Ramos (cell line): ENCODE measurements at regions not wholly inside any gene's neighbourhood (a gene's known extent, or its start where the extent isn't known, plus 50 kb on each side); places are given as distances from the start of the nearest gene placed in this dataset.
"Not testable (repeated sequence)": the region's sequence is repeated elsewhere in the genome, so short reads cannot be mapped to it uniquely, and the experiment has no call there.

Source experiments
- in situ Hi-C: fragments of 300-500 bp; cut with MboI; formaldehyde crosslinking; loops from one replicate; pipeline ENCODE4 v1.14.3; 2022; ENCODE audit warnings: low sequenced_read_pairs; ENCODE audit not compliant: unreplicated experiment

- in situ Hi-C loops: no loop called here
Observed at GRCh38 chr5:62812621-62813255, 234.1 kb downstream of the LRRC70 start.

GRCh38 chr5:62804819-62805218, 226.2 kb downstream of the LRRC70 start:
- in situ Hi-C loops: not testable (repeated sequence)

GRCh38 chr5:62795926-62796325, 217.3 kb downstream of the LRRC70 start:
- in situ Hi-C loops: loop anchor here (25.0 kb wide), 1 partner anchor 584 kb away; no protein-coding TSS in a partner anchor

- in situ Hi-C loops: loop anchor here (25.0 kb wide), 1 partner anchor 582 kb away; no protein-coding TSS in a partner anchor
Observed at GRCh38 chr5:62794456-62794855, 215.8 kb downstream of the LRRC70 start.

- in situ Hi-C loops: loop anchor here (25.0 kb wide), 1 partner anchor 579 kb away; no protein-coding TSS in a partner anchor
Observed at GRCh38 chr5:62791059-62791458, 212.4 kb downstream of the LRRC70 start.

GRCh38 chr5:62790348-62790747, 211.7 kb downstream of the LRRC70 start:
- in situ Hi-C loops: loop anchor here (25.0 kb wide), 1 partner anchor 578 kb away; no protein-coding TSS in a partner anchor

GRCh38 chr5:62786099-62786498, 207.5 kb downstream of the LRRC70 start:
- in situ Hi-C loops: loop anchor here (25.0 kb wide), 1 partner anchor 574 kb away; no protein-coding TSS in a partner anchor

GRCh38 chr5:62785588-62785987, 207.0 kb downstream of the LRRC70 start:
- in situ Hi-C loops: loop anchor here (25.0 kb wide), 1 partner anchor 573 kb away; no protein-coding TSS in a partner anchor

- in situ Hi-C loops: loop anchor here (25.0 kb wide), 1 partner anchor 571 kb away; no protein-coding TSS in a partner anchor
Observed at GRCh38 chr5:62783374-62784057, 204.9 kb downstream of the LRRC70 start.

GRCh38 chr5:62780888-62781287, 202.3 kb downstream of the LRRC70 start:
- in situ Hi-C loops: loop anchor here (25.0 kb wide), 1 partner anchor 569 kb away; no protein-coding TSS in a partner anchor

- in situ Hi-C loops: loop anchor here (25.0 kb wide), 1 partner anchor 568 kb away; no protein-coding TSS in a partner anchor
Observed at GRCh38 chr5:62780230-62780629, 201.6 kb downstream of the LRRC70 start.

GRCh38 chr5:62779010-62779422, 200.4 kb downstream of the LRRC70 start:
- in situ Hi-C loops: loop anchor here (10.0 to 25.0 kb wide), 2 partner anchors 324 to 567 kb away; no protein-coding TSS in a partner anchor

GRCh38 chr5:62778316-62779009, 199.8 kb downstream of the LRRC70 start:
- in situ Hi-C loops: loop anchor here (10.0 to 25.0 kb wide), 2 partner anchors 324 to 566 kb away; no protein-coding TSS in a partner anchor

GRCh38 chr5:62777081-62777480, 198.5 kb downstream of the LRRC70 start:
- in situ Hi-C loops: loop anchor here (10.0 to 25.0 kb wide), 2 partner anchors 322 to 565 kb away; no protein-coding TSS in a partner anchor

GRCh38 chr5:62776592-62776991, 198.0 kb downstream of the LRRC70 start:
- in situ Hi-C loops: loop anchor here (10.0 to 25.0 kb wide), 2 partner anchors 322 to 564 kb away; no protein-coding TSS in a partner anchor

- in situ Hi-C loops: loop anchor here (10.0 kb wide), 1 partner anchor 319 kb away; no protein-coding TSS in a partner anchor
Observed at GRCh38 chr5:62773460-62773859, 194.8 kb downstream of the LRRC70 start.

GRCh38 chr5:62771341-62771740, 192.7 kb downstream of the LRRC70 start:
- in situ Hi-C loops: loop anchor here (10.0 kb wide), 1 partner anchor 317 kb away; no protein-coding TSS in a partner anchor

- in situ Hi-C loops: no loop called here
Observed at GRCh38 chr5:62767650-62768049, 189.0 kb downstream of the LRRC70 start.

GRCh38 chr5:62767077-62767476, 188.5 kb downstream of the LRRC70 start:
- in situ Hi-C loops: no loop called here

- in situ Hi-C loops: no loop called here
Observed at GRCh38 chr5:62762503-62762902, 183.9 kb downstream of the LRRC70 start.
